A549 (cell line): ENCODE measurements at regions not wholly inside any gene's neighbourhood (a gene's known extent, or its start where the extent isn't known, plus 50 kb on each side); places are given as distances from the start of the nearest gene placed in this dataset.

ENCODE experiments used
- CHD4 ChIP-seq: fragments of 200-600 bp; sonication (generic); IDR thresholded peaks from 2 replicates; pipeline ENCODE4 v1.6.1; 2016; ENCODE audit warnings: antibody characterized with exemption, mild to moderate bottlenecking, borderline replicate concordance
- CTCF ChIP-seq: fragments of >200 bp; sonication (Bioruptor Twin); formaldehyde crosslinking; IDR thresholded peaks from 3 replicates; pipeline ENCODE4 v1.5.1; 2016
- EP300 ChIP-seq, 2 experiments: fragments of >200 bp; sonication (Bioruptor Twin); formaldehyde crosslinking; IDR thresholded peaks; 2 replicates in 1 of 2; 3 replicates in 1 of 2; pipeline ENCODE4 v1.6.1; 2016 to 2017
- KDM1A ChIP-seq: fragments of 200-600 bp; sonication (generic); IDR thresholded peaks from 2 replicates; pipeline ENCODE4 v1.6.1; 2016; ENCODE audit warnings: low read depth, mild to moderate bottlenecking
- MYC ChIP-seq: IDR thresholded peaks from 2 replicates; pipeline ENCODE4 v1.6.1; 2012; ENCODE audit warnings: mild to moderate bottlenecking, inconsistent platforms, low read length, improper control_type of control experiment, borderline replicate concordance
- NFE2L2 ChIP-seq: fragments of 150-350 bp; conservative IDR thresholded peaks from 2 replicates; pipeline ENCODE4 v1.6.1; 2014; ENCODE audit warnings: low read length
- POLR2A ChIP-seq: IDR thresholded peaks from 2 replicates; pipeline ENCODE4 v1.6.1; 2012; ENCODE audit warnings: mild to moderate bottlenecking, low read length
- SMC3 ChIP-seq: fragments of >200 bp; sonication (Bioruptor Twin); formaldehyde crosslinking; IDR thresholded peaks from 3 replicates; pipeline ENCODE4 v1.6.1; 2018; ENCODE audit warnings: inconsistent platforms

DNA sequence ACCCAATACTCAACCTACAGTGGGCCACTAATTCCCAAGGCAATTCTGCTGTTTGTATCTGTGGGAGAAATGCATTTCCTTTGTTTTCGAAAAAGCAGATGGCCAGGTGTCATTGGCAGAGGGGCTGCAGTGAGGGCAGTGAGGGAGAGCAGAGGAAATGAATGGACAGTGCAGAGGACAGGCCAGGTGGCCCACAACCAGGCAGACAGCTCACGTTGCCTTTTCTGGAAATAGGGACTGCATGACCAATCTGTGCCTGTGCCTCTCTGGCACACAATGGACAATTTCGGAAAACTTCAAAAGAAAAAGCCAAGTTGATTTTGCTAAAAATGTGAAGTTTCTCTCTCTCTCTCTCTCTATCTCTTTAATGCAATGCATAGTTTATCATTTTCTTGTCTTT lies 52.6 kb upstream of the ETS2 start:
- TF ChIP-seq CTCF (no peak), POLR2A (no peak), SMC3 (no peak), MYC (no peak), NFE2L2 (no peak), CHD4 (no peak), EP300 (IDR thresholded peaks at IDR 0.05) (no peak), KDM1A (no peak)
